HEK293 (cell line): ENCODE measurements at regions not wholly inside any gene's neighbourhood (a gene's known extent, or its start where the extent isn't known, plus 50 kb on each side); places are given as distances from the start of the nearest gene placed in this dataset.

ENCODE experiments used
- CTCF ChIP-seq: fragments of 450-650 bp; formaldehyde crosslinking; IDR thresholded peaks from 2 replicates; pipeline ENCODE4 v1.5.1; 2016; ENCODE audit warnings: missing biosample characterization, missing genetic modification characterization
- YY1 ChIP-seq: fragments of 450-650 bp; formaldehyde crosslinking; IDR thresholded peaks from 2 replicates; pipeline ENCODE4 v1.5.1; 2018; ENCODE audit warnings: missing biosample characterization, missing genetic modification characterization
- ZNF488 ChIP-seq: fragments of 450-650 bp; formaldehyde crosslinking; IDR thresholded peaks from 2 replicates; pipeline ENCODE4 v1.5.1; 2016; ENCODE audit warnings: missing biosample characterization, missing genetic modification characterization
- ZNF513 ChIP-seq: fragments of 450-650 bp; IDR thresholded peaks from 2 replicates; pipeline ENCODE4 v1.5.1; 2018; ENCODE audit warnings: missing biosample characterization, missing genetic modification characterization
- ZNF791 ChIP-seq: fragments of 450-650 bp; formaldehyde crosslinking; IDR thresholded peaks from 2 replicates; pipeline ENCODE4 v1.5.1; 2016; ENCODE audit warnings: missing biosample characterization, missing genetic modification characterization

DNA sequence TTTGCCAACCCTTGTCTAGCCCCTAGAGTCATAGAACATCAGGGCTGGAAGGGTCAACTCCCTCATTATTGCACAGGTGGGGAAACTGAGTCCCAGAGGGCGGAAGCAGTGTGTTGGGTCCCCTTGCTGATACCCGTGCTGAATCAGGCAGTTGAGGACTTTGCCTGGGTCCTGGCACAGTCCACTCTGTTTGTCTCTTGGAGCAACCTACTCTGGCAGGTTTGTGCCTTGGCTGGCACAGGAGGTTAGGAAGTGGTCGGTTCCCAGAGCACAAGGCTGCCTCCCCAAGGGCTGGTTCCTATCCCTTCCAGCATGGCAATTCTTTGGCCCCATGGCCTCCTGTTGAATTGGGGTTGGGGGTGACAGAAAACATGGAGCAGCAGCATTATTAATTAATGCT is 94.5 kb upstream of the SHB start:
- no peak for TF ChIP-seq ZNF488
- TF ChIP-seq YY1 (tag by site-specific recombination), result no peak
- TF ChIP-seq CTCF (tag by site-specific recombination), result no peak
- no peak for TF ChIP-seq ZNF791 (tag by site-specific recombination)
- no peak for TF ChIP-seq ZNF513 (tag by site-specific recombination)
